Endothelial cell of umbilical vein (primary cell): ENCODE measurements at regions not wholly inside any gene's neighbourhood (a gene's known extent, or its start where the extent isn't known, plus 50 kb on each side); places are given as distances from the start of the nearest gene placed in this dataset.

Source experiments
- BruUV-seq: library from RNA; stranded (reverse); fragments of 400-500 nt; replicated peaks from 2 replicates; lab custom pipeline; 2021; lab: Mats Ljungman, UMichigan
- CTCF ChIA-PET: fragments of 300-600, 350-600 bp; sonication (Branson Sonifier 250); formaldehyde crosslinking; loops from one replicate; lab custom pipeline; 2021; ENCODE audit warnings: antibody characterized with exemption, inconsistent platforms; lab: Charles Lee
- POLR2A ChIA-PET: fragments of 300-600, 350-600 bp; sonication (Branson Sonifier 250); formaldehyde crosslinking; loops from one replicate; lab custom pipeline; 2021; ENCODE audit warnings: antibody characterized with exemption, inconsistent platforms; lab: Charles Lee
- DNase-seq: peaks from one replicate; pipeline ENCODE4 v3.0.0-alpha.2; 2011; ENCODE audit warnings: low read depth, low spot score
- FAIRE-seq: peaks from 2 replicates; lab custom pipeline; 2011; peaks lifted over from hg19 to GRCh38; lab: Jason Lieb, UNC
- H2AFZ ChIP-seq: 2 replicates; pipeline ENCODE4 v1.6.0; 2012; ENCODE audit warnings: low read depth, low read length, control low read depth, inconsistent platforms
- H3K27ac ChIP-seq: 2 replicates; pipeline ENCODE4 v1.5.1; 2011; ENCODE audit warnings: low read depth, mild to moderate bottlenecking, control low read depth, low read length, moderate library complexity; ENCODE audit not compliant: insufficient read depth
- H3K27me3 ChIP-seq, 2 experiments: 2 replicates each; pipeline versions ENCODE4 v1.6.0 to v1.6.1; 2011; ENCODE audit warnings: low read length in 2 of 2, mixed read lengths in 1 of 2; ENCODE audit not compliant: control insufficient read depth in 2 of 2, insufficient read depth in 2 of 2
- H3K36me3 ChIP-seq, 2 experiments: 2 replicates in 1 of 2; 3 replicates in 1 of 2; pipeline ENCODE4 v1.5.1; 2011; ENCODE audit warnings: low read length in 2 of 2, mild to moderate bottlenecking in 1 of 2, moderate library complexity in 1 of 2; ENCODE audit not compliant: control insufficient read depth in 2 of 2, insufficient read depth in 2 of 2; ENCODE audit errors: extremely low read depth in 1 of 2
- H3K4me1 ChIP-seq: 3 replicates; pipeline ENCODE4 v1.5.1; 2011; ENCODE audit warnings: mild to moderate bottlenecking, low read length; ENCODE audit not compliant: control insufficient read depth, insufficient read depth; ENCODE audit errors: extremely low read depth
- H3K4me2 ChIP-seq: 2 replicates; pipeline ENCODE4 v1.6.1; 2011; ENCODE audit warnings: low read length, control low read depth, mixed read lengths; ENCODE audit not compliant: insufficient read depth
- H3K4me3 ChIP-seq, 3 experiments: fragments of 200-600 bp in 1 of 3; sonication (generic), shearing (Covaris generic) in 1 of 3; replicated peaks in 1 of 3; 2 replicates each; pipeline ENCODE4 v1.5.1; 2011 to 2016; ENCODE audit warnings: control low read depth in 3 of 3, low read length in 3 of 3, mild to moderate bottlenecking in 2 of 3, inconsistent platforms in 1 of 3, low read depth in 1 of 3, moderate library complexity in 1 of 3; ENCODE audit not compliant: insufficient read depth in 1 of 3
- H3K79me2 ChIP-seq: 2 replicates; pipeline ENCODE4 v1.6.0; 2012; ENCODE audit warnings: low read length, inconsistent platforms; ENCODE audit not compliant: control insufficient read depth, insufficient read depth
- H3K9ac ChIP-seq: replicated peaks from 2 replicates; pipeline ENCODE3; 2011; ENCODE audit warnings: low read length, control low read depth; ENCODE audit not compliant: insufficient read depth; ENCODE audit errors: extremely low read depth
- H3K9me1 ChIP-seq: replicated peaks from 3 replicates; pipeline ENCODE4 v1.6.0; 2011; ENCODE audit warnings: mild to moderate bottlenecking, low read length; ENCODE audit not compliant: control insufficient read depth, insufficient read depth; ENCODE audit errors: extremely low read depth
- H3K9me3 ChIP-seq: replicated peaks from 2 replicates; pipeline ENCODE4 v1.5.1; 2012; ENCODE audit warnings: low read length, inconsistent platforms; ENCODE audit not compliant: control insufficient read depth, insufficient read depth
- H4K20me1 ChIP-seq: replicated peaks from 2 replicates; pipeline ENCODE3; 2011; ENCODE audit warnings: mild to moderate bottlenecking, low read length; ENCODE audit not compliant: control insufficient read depth, insufficient read depth; ENCODE audit errors: extremely low read depth
- CTCF ChIP-seq, 2 donors: IDR thresholded peaks; 1 replicate in 1 of 2; 2 replicates in 1 of 2; pipeline ENCODE4 v1.5.1; 2011; ENCODE audit warnings: low read length in 2 of 2, mild to moderate bottlenecking in 2 of 2, moderate library complexity in 2 of 2, control low read depth in 1 of 2, inconsistent platforms in 1 of 2, low read depth in 1 of 2; ENCODE audit not compliant: insufficient read depth in 1 of 2; ENCODE audit errors: extremely low read depth in 1 of 2
- EZH2 ChIP-seq: IDR thresholded peaks from 2 replicates; pipeline ENCODE4 v1.6.1; 2012; ENCODE audit warnings: borderline replicate concordance, low read depth, mild to moderate bottlenecking, moderate library complexity, low read length, inconsistent platforms; ENCODE audit not compliant: severe bottlenecking
- FOS ChIP-seq: IDR thresholded peaks from 2 replicates; pipeline ENCODE4 v1.6.1; 2011; ENCODE audit warnings: mild to moderate bottlenecking, low read length, moderate library complexity, borderline replicate concordance; ENCODE audit not compliant: insufficient read depth
- GATA2 ChIP-seq: IDR thresholded peaks from 2 replicates; pipeline ENCODE4 v1.7.0; 2011; ENCODE audit warnings: low read depth, mild to moderate bottlenecking, moderate library complexity, mixed read lengths, low read length; ENCODE audit not compliant: insufficient read length, insufficient read depth
- JUN ChIP-seq: IDR thresholded peaks from 2 replicates; pipeline ENCODE4 v1.6.1; 2011; ENCODE audit warnings: borderline replicate concordance, low read depth; ENCODE audit not compliant: insufficient read length, insufficient read depth
- MAX ChIP-seq: IDR thresholded peaks from 2 replicates; pipeline ENCODE4 v1.6.1; 2011; ENCODE audit not compliant: insufficient read depth, insufficient read length
- MYC ChIP-seq: IDR thresholded peaks from one replicate; pipeline ENCODE4 v1.6.1; 2011; ENCODE audit warnings: mild to moderate bottlenecking, low read depth, low read length
- POLR2A ChIP-seq: IDR thresholded peaks from 2 replicates; pipeline ENCODE4 v1.6.1; 2012; ENCODE audit warnings: low read depth, mild to moderate bottlenecking, control low read depth, low read length
- POLR2AphosphoS5 ChIP-seq: IDR thresholded peaks from 2 replicates; pipeline ENCODE4 v1.6.1; 2012; ENCODE audit warnings: low read depth, mild to moderate bottlenecking, control low read depth, low read length, moderate library complexity; ENCODE audit not compliant: insufficient read depth
- dilution Hi-C: fragments of 300-500 bp; cut with MboI; formaldehyde crosslinking; loops from one replicate; pipeline ENCODE4 v1.15.0; 2019; ENCODE audit warnings: low sequenced_read_pairs; ENCODE audit not compliant: extremely low pct_ligation_motif_present
- intact Hi-C: fragments of 100-400 bp; cut with micrococcal nuclease; formaldehyde crosslinking; loops from one replicate; pipeline ENCODE4 v1.10.0; 2022

- no peak for DNase-seq
- CTCF ChIA-PET = no interaction called here
- Histone ChIP-seq H3K4me3 (no peak overlapping the region), H2AFZ (no peak overlapping the region), H3K9ac (no peak overlapping the region), H3K27me3 (no peaks in the 10 kb centered on the region), H3K9me3 (no peaks in the 10 kb centered on the region), H3K4me2 (no peak overlapping the region), H3K27ac (no peak overlapping the region), H3K36me3 (no peaks in the 10 kb centered on the region), H3K4me1 (no peaks in the 10 kb centered on the region), H3K9me1 (no peaks in the 10 kb centered on the region), H4K20me1 (no peaks in the 10 kb centered on the region), H3K79me2 (no peaks in the 10 kb centered on the region)
- no TSS peak for BruUV-seq
- dilution Hi-C loops (no loop called here), intact Hi-C loops (no loop called here)
- TF ChIP-seq MYC (no peak), POLR2AphosphoS5 (no peak), FOS (no peak), POLR2A (no peak), CTCF (IDR thresholded peaks at IDR 0.05; ENCODE audit: extremely low read depth in 1 of 2, insufficient read depth in 1 of 2, low read depth in 1 of 2, low read length in 2 of 2) (no peak), MAX (no peak), EZH2 (no peak), JUN (no peak), GATA2 (no peak)
- FAIRE-seq = no peak
- POLR2A ChIA-PET = no interaction called here
Observed at GRCh38 chr3:95389725-95390313, 1327.0 kb downstream of the NSUN3 start.
